GM21786 (cell line): ENCODE measurements at regions not wholly inside any gene's neighbourhood (a gene's known extent, or its start where the extent isn't known, plus 50 kb on each side); places are given as distances from the start of the nearest gene placed in this dataset.
"Not testable (repeated sequence)": the region's sequence is repeated elsewhere in the genome, so short reads cannot be mapped to it uniquely, and the experiment has no call there.

Experiments
- ATAC-seq: cut with Tn5 transposase; IDR thresholded peaks from one replicate; pipeline ENCODE4 v1.9.1; 2021; ENCODE audit not compliant: unreplicated experiment

GRCh38 chr6:81256223-81256622, 496.3 kb downstream of the TENT5A start:
- not testable (repeated sequence) for ATAC-seq

- ATAC-seq, result no peak
These were observed 498.7 kb downstream of the TENT5A start for GRCh38 chr6:81253821-81254220.

GRCh38 chr6:81252231-81252630, 500.2 kb downstream of the TENT5A start:
- no peak for ATAC-seq

GRCh38 chr6:81246200-81246599, 506.3 kb downstream of the TENT5A start:
- ATAC-seq, result no peak

- ATAC-seq, result no peak
These were observed 509.9 kb downstream of the TENT5A start for GRCh38 chr6:81242624-81243023.

GRCh38 chr6:81241126-81242041, 511.1 kb downstream of the TENT5A start:
- no peak for ATAC-seq

- no peak for ATAC-seq
These were observed 514.1 kb downstream of the TENT5A start for GRCh38 chr6:81238390-81238789.

- no peak for ATAC-seq
These were observed 515.3 kb downstream of the TENT5A start for GRCh38 chr6:81237226-81237625.

- ATAC-seq, result no peak
These were observed 517.0 kb downstream of the TENT5A start for GRCh38 chr6:81235512-81235911.

GRCh38 chr6:81233990-81234389, 518.5 kb downstream of the TENT5A start:
- ATAC-seq, result no peak

- ATAC-seq, result no peak
These were observed 523.4 kb downstream of the TENT5A start for GRCh38 chr6:81228912-81229555.

- no peak for ATAC-seq
These were observed 525.5 kb downstream of the TENT5A start for GRCh38 chr6:81226957-81227356.

GRCh38 chr6:81216668-81217067, 535.8 kb downstream of the TENT5A start:
- no peak for ATAC-seq

- ATAC-seq, result no peak
These were observed 537.4 kb downstream of the TENT5A start for GRCh38 chr6:81215092-81215432.

- no peak for ATAC-seq
These were observed 537.9 kb downstream of the TENT5A start for GRCh38 chr6:81214414-81215091.

- ATAC-seq, result no peak
These were observed 547.8 kb downstream of the TENT5A start for GRCh38 chr6:81204731-81205130.

GRCh38 chr6:81194374-81194773, 558.1 kb downstream of the TENT5A start:
- ATAC-seq, result no peak

- no peak for ATAC-seq
These were observed 580.3 kb downstream of the TENT5A start for GRCh38 chr6:81172056-81172740.

- no peak for ATAC-seq
These were observed 583.3 kb downstream of the TENT5A start for GRCh38 chr6:81169166-81169565.

GRCh38 chr6:81166770-81167169, 585.7 kb downstream of the TENT5A start:
- ATAC-seq, result no peak

- ATAC-seq, result no peak
These were observed 593.5 kb downstream of the TENT5A start for GRCh38 chr6:81158956-81159355.
